GM12891 (cell line): ENCODE measurements at regions not wholly inside any gene's neighbourhood (a gene's known extent, or its start where the extent isn't known, plus 50 kb on each side); places are given as distances from the start of the nearest gene placed in this dataset.

Experiments used
- POLR2A ChIP-seq: IDR thresholded peaks from 2 replicates; pipeline ENCODE4 v1.6.1; 2011; ENCODE audit warnings: low read depth, low read length, control low read depth
- POLR2AphosphoS5 ChIP-seq: IDR thresholded peaks from 2 replicates; pipeline ENCODE4 v1.6.1; 2011; ENCODE audit warnings: low read depth, low read length, control low read depth
- TAF1 ChIP-seq: IDR thresholded peaks from 2 replicates; pipeline ENCODE4 v1.6.1; 2011; ENCODE audit warnings: low read depth, low read length, control low read depth

- no peak for TF ChIP-seq POLR2AphosphoS5
- TF ChIP-seq TAF1 = no peak
- TF ChIP-seq POLR2A = no peak
Measured at GRCh38 chr2:241984271-241984655, 114.7 kb downstream of the RTP5 start.
